GM18511 (cell line): ENCODE measurements at regions not wholly inside any gene's neighbourhood (a gene's known extent, or its start where the extent isn't known, plus 50 kb on each side); places are given as distances from the start of the nearest gene placed in this dataset.
"Not testable (repeated sequence)": the region's sequence is repeated elsewhere in the genome, so short reads cannot be mapped to it uniquely, and the experiment has no call there.

ENCODE experiments used
- ATAC-seq: cut with Tn5 transposase; IDR thresholded peaks from one replicate; pipeline ENCODE4 v1.9.1; 2021; ENCODE audit warnings: mild to moderate bottlenecking, moderate library complexity; ENCODE audit not compliant: unreplicated experiment

GRCh38 chr4:33071535-33071934 lies 2351.4 kb downstream of the PCDH7 start:
- ATAC-seq, result no peak

- no peak for ATAC-seq
Observed at GRCh38 chr4:33072298-33073089, 2352.3 kb downstream of the PCDH7 start.

GRCh38 chr4:33073811-33074210 lies 2353.6 kb downstream of the PCDH7 start:
- ATAC-seq, result no peak

- ATAC-seq, result no peak
Observed at GRCh38 chr4:33078145-33078544, 2358.0 kb downstream of the PCDH7 start.

GRCh38 chr4:33080275-33080674 lies 2360.1 kb downstream of the PCDH7 start:
- ATAC-seq, result no peak

GRCh38 chr4:33085709-33086108 lies 2365.5 kb downstream of the PCDH7 start:
- no peak for ATAC-seq

- no peak for ATAC-seq
Observed at GRCh38 chr4:33086331-33086925, 2366.3 kb downstream of the PCDH7 start.

- ATAC-seq, result no peak
Observed at GRCh38 chr4:33088713-33089112, 2368.5 kb downstream of the PCDH7 start.

- no peak for ATAC-seq
Observed at GRCh38 chr4:33090910-33091309, 2370.7 kb downstream of the PCDH7 start.

- ATAC-seq, result no peak
Observed at GRCh38 chr4:33091961-33092360, 2371.8 kb downstream of the PCDH7 start.

GRCh38 chr4:33104273-33104672 lies 2384.1 kb downstream of the PCDH7 start:
- no peak for ATAC-seq

GRCh38 chr4:33107814-33108213 lies 2387.6 kb downstream of the PCDH7 start:
- ATAC-seq, result no peak

GRCh38 chr4:33111117-33111516 lies 2390.9 kb downstream of the PCDH7 start:
- no peak for ATAC-seq

- ATAC-seq, result no peak
Observed at GRCh38 chr4:33116871-33117270, 2396.7 kb downstream of the PCDH7 start.

GRCh38 chr4:33126002-33126401 lies 2405.8 kb downstream of the PCDH7 start:
- ATAC-seq, result no peak

GRCh38 chr4:33130662-33131061 lies 2410.5 kb downstream of the PCDH7 start:
- ATAC-seq, result not testable (repeated sequence)

- ATAC-seq, result no peak
Observed at GRCh38 chr4:33133723-33134122, 2413.6 kb downstream of the PCDH7 start.

GRCh38 chr4:33134366-33134765 lies 2414.2 kb downstream of the PCDH7 start:
- ATAC-seq, result no peak

GRCh38 chr4:33149658-33150524 lies 2429.7 kb downstream of the PCDH7 start:
- ATAC-seq, result no peak

GRCh38 chr4:33150525-33150910 lies 2430.3 kb downstream of the PCDH7 start:
- ATAC-seq, result no peak

GRCh38 chr4:33160126-33160525 lies 2440.0 kb downstream of the PCDH7 start:
- no peak for ATAC-seq

- ATAC-seq, result no peak
Observed at GRCh38 chr4:33161202-33161601, 2441.0 kb downstream of the PCDH7 start.
